HCT116 (cell line): ENCODE measurements at regions not wholly inside any gene's neighbourhood (a gene's known extent, or its start where the extent isn't known, plus 50 kb on each side); places are given as distances from the start of the nearest gene placed in this dataset.
A peak's percentile ranks its signal among the peaks of the same experiment; 100 is the strongest.

Experiments
- ATAC-seq: fragments of 200-7000 bp; cut with Tn5 transposase; 2 replicates; pipeline ENCODE4 v1.9.1; 2020; ENCODE audit warnings: mild to moderate bottlenecking, moderate library complexity
- BruUV-seq: library from RNA; stranded (reverse); fragments of 400-500 nt; replicated peaks from 2 replicates; lab custom pipeline; 2021; lab: Mats Ljungman, UMichigan
- CTCF ChIA-PET: fragments of 300-600 bp; sonication (Branson Sonifier 250); formaldehyde crosslinking; loops from one replicate; lab custom pipeline; 2021; ENCODE audit warnings: antibody characterized with exemption; lab: Charles Lee
- POLR2A ChIA-PET: fragments of 300-600, 350-600 bp; sonication (Branson Sonifier 250); formaldehyde crosslinking; loops from one replicate; lab custom pipeline; 2021; ENCODE audit warnings: antibody characterized with exemption; lab: Charles Lee
- RAD21 ChIA-PET, 2 experiments: fragments of 300-600 bp; sonication (Branson Sonifier 250); formaldehyde crosslinking; loops; one replicate each; lab custom pipeline; 2023; ENCODE audit warnings: low total read pairs in 2 of 2; ENCODE audit not compliant: uncharacterized antibody in 2 of 2, unreplicated experiment in 2 of 2, low non-redundant PET in 1 of 2; lab: Charles Lee
- DNase-seq: peaks from one replicate; pipeline ENCODE4 v3.0.0-alpha.2; 2010; ENCODE audit warnings: low read depth, low spot score
- H2AFZ ChIP-seq: fragments of 200-600 bp; shearing (Covaris generic), sonication (generic); 2 replicates; pipeline ENCODE4 v1.6.1; 2017; ENCODE audit warnings: low read depth, mixed run types, mixed read lengths, antibody characterized with exemption, low read length; ENCODE audit not compliant: poor library complexity, severe bottlenecking
- H3K27ac ChIP-seq: 2 replicates; pipeline ENCODE4 v1.5.1; 2012; ENCODE audit warnings: low read depth, low read length
- H3K27me3 ChIP-seq: fragments of 200-600 bp; sonication (generic); 2 replicates; pipeline ENCODE4 v1.6.1; 2016; ENCODE audit warnings: mixed run types, low read length, mixed read lengths; ENCODE audit not compliant: insufficient read depth
- H3K36me3 ChIP-seq, 2 experiments: fragments of 200-500 bp in 1 of 2; fragments of 200-600 bp in 1 of 2; sonication (Bioruptor generic) in 1 of 2; sonication (generic) in 1 of 2; 2 replicates each; pipeline versions ENCODE4 v1.5.1 to v1.6.1; 2014 to 2016; ENCODE audit warnings: low read length in 2 of 2, inconsistent platforms in 1 of 2, mixed read lengths in 1 of 2, mixed run types in 1 of 2; ENCODE audit not compliant: insufficient read depth in 2 of 2, control insufficient read depth in 1 of 2
- H3K4me1 ChIP-seq, 2 experiments: fragments of 200-600 bp in 1 of 2; sonication (generic) in 1 of 2; 2 replicates each; pipeline versions ENCODE4 v1.5.1 to v1.6.1; 2012 to 2017; ENCODE audit warnings: low read length in 2 of 2, inconsistent platforms in 1 of 2, mild to moderate bottlenecking in 1 of 2, mixed read lengths in 1 of 2, mixed run types in 1 of 2, moderate library complexity in 1 of 2; ENCODE audit not compliant: insufficient read depth in 2 of 2, control insufficient read depth in 1 of 2
- H3K4me2 ChIP-seq: fragments of 200-600 bp; sonication (generic); 2 replicates; pipeline ENCODE4 v1.6.1; 2017; ENCODE audit warnings: mixed run types, low read length, mixed read lengths
- H3K4me3 ChIP-seq, 2 experiments: fragments of 200-600 bp in 1 of 2; sonication (generic) in 1 of 2; replicated peaks in 1 of 2; 2 replicates each; pipeline ENCODE4 v1.5.1; 2011 to 2016; ENCODE audit warnings: low read length in 2 of 2, control low read depth in 1 of 2, low read depth in 1 of 2, mild to moderate bottlenecking in 1 of 2, mixed read lengths in 1 of 2, mixed run types in 1 of 2
- H3K79me2 ChIP-seq: fragments of 200-600 bp; sonication (generic); 2 replicates; pipeline ENCODE4 v1.6.1; 2017; ENCODE audit warnings: mild to moderate bottlenecking, mixed run types, low read length, moderate library complexity, mixed read lengths; ENCODE audit not compliant: insufficient read depth
- H3K9ac ChIP-seq: fragments of 200-600 bp; sonication (generic); 2 replicates; pipeline ENCODE4 v1.6.1; 2016; ENCODE audit warnings: low read length, mixed read lengths
- H3K9me2 ChIP-seq: fragments of 200-600 bp; sonication (generic), shearing (Covaris generic); 2 replicates; pipeline ENCODE4 v1.6.1; 2017; ENCODE audit warnings: mixed run types, mild to moderate bottlenecking, moderate library complexity; ENCODE audit not compliant: insufficient read depth
- H3K9me3 ChIP-seq, 2 experiments: fragments of 200-500 bp in 1 of 2; fragments of 200-600 bp in 1 of 2; sonication (Bioruptor generic) in 1 of 2; sonication (generic) in 1 of 2; 2 replicates each; pipeline ENCODE4 v1.6.1; 2014 to 2017; ENCODE audit warnings: low read length in 2 of 2, mixed read lengths in 2 of 2, inconsistent platforms in 1 of 2, low read depth in 1 of 2, mild to moderate bottlenecking in 1 of 2, mixed run types in 1 of 2, moderate library complexity in 1 of 2; ENCODE audit not compliant: control insufficient read depth in 1 of 2, insufficient read depth in 1 of 2
- H4K20me1 ChIP-seq: fragments of 200-600 bp; sonication (generic), shearing (Covaris generic); 2 replicates; pipeline ENCODE4 v1.6.1; 2017; ENCODE audit warnings: mixed run types, mild to moderate bottlenecking, moderate library complexity; ENCODE audit not compliant: insufficient read depth
- CTCF ChIP-seq, 3 experiments: fragments of 200-600 bp in 1 of 3; sonication (generic) in 1 of 3; IDR thresholded peaks in 2 of 3; conservative IDR thresholded peaks in 1 of 3; 2 replicates each; pipeline ENCODE4 v1.5.1; 2012 to 2017; ENCODE audit warnings: low read depth in 2 of 3, low read length in 2 of 3, antibody characterized with exemption in 1 of 3, borderline replicate concordance in 1 of 3, control low read depth in 1 of 3, mild to moderate bottlenecking in 1 of 3, mixed read lengths in 1 of 3, mixed run types in 1 of 3, moderate library complexity in 1 of 3; ENCODE audit not compliant: insufficient read depth in 1 of 3
- EGR1 ChIP-seq: IDR thresholded peaks from 2 replicates; pipeline ENCODE4 v1.6.1; 2012; ENCODE audit warnings: low read depth
- EZH2phosphoT487 ChIP-seq: fragments of 200-600 bp; IDR thresholded peaks from 2 replicates; pipeline ENCODE4 v1.6.1; 2018; ENCODE audit warnings: antibody characterized with exemption, borderline replicate concordance
- RAD21 ChIP-seq: IDR thresholded peaks from 2 replicates; pipeline ENCODE4 v1.6.1; 2012; ENCODE audit warnings: low read depth, mild to moderate bottlenecking
- TCF7L2 ChIP-seq: IDR thresholded peaks from 2 replicates; pipeline ENCODE4 v1.7.0; 2011; ENCODE audit warnings: borderline replicate concordance, inconsistent platforms; ENCODE audit not compliant: insufficient read depth, insufficient read length; ENCODE audit errors: extremely low read depth
- intact Hi-C: fragments of 100-400 bp; cut with micrococcal nuclease; formaldehyde crosslinking; loops from 2 replicates; pipeline ENCODE4 v1.10.0; 2022
- TF ChIP-seq, protein P1 (sequence below): IDR thresholded peaks from 2 replicates; pipeline ENCODE4 v1.6.1; 2012

GRCh38 chr4:57163530-57164459 is 53.6 kb upstream of the IGFBP7 start:
- intact Hi-C loops: loop anchor here (2.0 kb wide), 1 partner anchor 125 kb away; no protein-coding TSS in a partner anchor
- POLR2A ChIA-PET: no interaction called here

More at GRCh38 chr4:57163530-57164459, 53.6 kb upstream of the IGFBP7 start:
- DNase-seq: peak; percentile 43
- RAD21 ChIA-PET: interaction anchor here in 1 of 2 experiments (1.5 kb wide), 1 partner anchor 126 kb away, joined by 6 read pairs; no protein-coding TSS in a partner anchor
- Histone ChIP-seq H3K4me3 (peak overlapping the region; percentile 32 to 52), H3K27ac (no peak overlapping the region), H3K4me1 (peaks cover 2 to 15% of the 10 kb centered on the region in 2 experiments; a peak in 2 of 4 replicates), H3K9me3 (no peaks in the 10 kb centered on the region), H2AFZ (peak overlapping the region; percentile 99), H3K27me3 (peaks cover 8% of the 10 kb centered on the region; the same call in 1 of the 2 replicates), H3K36me3 (no peaks in the 10 kb centered on the region), H3K9me2 (no peaks in the 10 kb centered on the region), H4K20me1 (no peaks in the 10 kb centered on the region)
- ATAC-seq: peak; percentile 97
- TF ChIP-seq RAD21 (peak; percentile 68), TCF7L2 (peak; percentile 48), EGR1 (no peak), EZH2phosphoT487 (no peak), CTCF (IDR thresholded peaks at IDR 0.05 in 2 of 3, conservative IDR thresholded peaks at IDR 0.05 in 1 of 3; ENCODE audit: borderline replicate concordance in 1 of 3, insufficient read depth in 1 of 3, low read depth in 2 of 3, low read length in 2 of 3) (peak; percentile 37 to 96 (median 67); a peak in 5 of 6 replicates)
- TF ChIP-seq, protein P1, sequence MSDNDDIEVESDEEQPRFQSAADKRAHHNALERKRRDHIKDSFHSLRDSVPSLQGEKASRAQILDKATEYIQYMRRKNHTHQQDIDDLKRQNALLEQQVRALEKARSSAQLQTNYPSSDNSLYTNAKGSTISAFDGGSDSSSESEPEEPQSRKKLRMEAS: peak; percentile 13; the same call in 1 of the 2 replicates
- TF ChIP-seq, all 23 proteins: peak for 4
- CTCF ChIA-PET: interaction anchor here (0.6 to 2.9 kb wide), 16 partner anchors 8 to 277 kb away, joined by 3 to 17 read pairs (median 3); no protein-coding TSS in a partner anchor
- peak overlapping the region; percentile 87 for H3K4me2 ChIP-seq
- peak overlapping the region; percentile 36; the same call in 1 of the 2 replicates for H3K9ac ChIP-seq
- BruUV-seq: no TSS peak
- no peaks in the 10 kb centered on the region for H3K79me2 ChIP-seq
